CD4-positive, alpha-beta T cell treated with Interleukin-17A for 1 hour (primary cell): ENCODE measurements at regions not wholly inside any gene's neighbourhood (a gene's known extent, or its start where the extent isn't known, plus 50 kb on each side); places are given as distances from the start of the nearest gene placed in this dataset.

Experiments used
- DNase-seq: peaks from one replicate; pipeline ENCODE4 v3.0.0-alpha.2; 2020

- DNase-seq = no peak
These were observed 414.6 kb downstream of the CAAP1 start for GRCh38 chr9:26477963-26478362.

- no peak for DNase-seq
These were observed 421.3 kb downstream of the CAAP1 start for GRCh38 chr9:26471261-26471660.

GRCh38 chr9:26470284-26470683, 422.3 kb downstream of the CAAP1 start:
- no peak for DNase-seq

GRCh38 chr9:26463837-26464236, 428.8 kb downstream of the CAAP1 start:
- no peak for DNase-seq

GRCh38 chr9:26462751-26463150, 429.9 kb downstream of the CAAP1 start:
- DNase-seq = no peak

DNA sequence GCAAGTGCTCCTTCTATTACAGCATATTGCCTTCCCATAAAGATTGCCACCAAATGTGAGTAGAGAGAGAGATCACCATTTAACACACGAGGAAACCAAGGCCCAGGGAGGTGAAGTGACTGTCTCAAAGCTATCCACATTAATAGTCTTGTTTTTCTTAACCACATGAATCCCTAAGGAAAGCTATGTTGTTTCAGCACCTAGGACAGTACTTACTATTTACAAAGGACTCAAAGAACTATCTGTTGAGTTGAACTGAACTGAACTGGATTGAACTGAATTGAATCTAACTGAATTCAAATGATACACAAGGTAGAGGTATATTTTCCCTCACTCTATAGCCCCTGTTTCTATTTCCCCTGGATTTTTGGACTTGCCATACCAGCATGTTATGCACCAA, 430.4 kb downstream of the CAAP1 start:
- DNase-seq = no peak

DNA sequence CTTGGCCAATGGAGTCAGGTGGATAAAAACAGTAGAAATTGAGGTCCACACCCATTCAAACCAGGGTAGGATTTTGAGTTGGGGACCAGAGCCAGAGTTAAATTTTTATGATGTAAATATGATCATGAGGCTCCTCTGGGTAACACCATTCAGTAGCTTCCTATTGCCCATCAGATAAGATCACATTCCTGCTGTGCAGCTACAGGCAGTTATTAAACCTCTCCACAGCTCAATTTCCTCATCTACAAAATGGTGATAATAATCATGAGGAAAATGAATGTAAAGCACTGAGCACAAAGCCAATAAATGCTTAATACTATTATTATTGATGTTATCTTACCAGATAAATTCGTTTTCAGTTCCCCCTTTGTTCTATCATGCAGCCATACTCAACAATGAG, 432.0 kb downstream of the CAAP1 start:
- DNase-seq = no peak

DNA sequence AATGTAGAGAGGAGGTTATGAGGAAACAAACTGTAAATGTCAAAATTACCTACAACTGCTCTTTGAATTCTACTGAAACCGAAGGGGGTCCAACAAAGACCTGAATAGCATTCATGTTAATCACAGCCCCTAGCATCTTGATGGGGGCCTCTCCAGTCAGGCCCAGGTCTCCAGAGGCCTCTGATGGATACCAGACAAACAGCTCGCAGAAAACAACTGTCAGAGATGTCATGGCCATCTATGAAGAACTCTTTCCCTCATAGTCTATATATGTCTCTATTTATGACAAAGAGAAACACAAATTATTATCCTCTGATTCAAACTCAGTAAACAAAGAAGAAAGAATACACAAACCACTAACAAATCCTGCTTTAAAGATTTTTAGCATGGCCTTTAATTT, 432.6 kb downstream of the CAAP1 start:
- DNase-seq = no peak

DNA sequence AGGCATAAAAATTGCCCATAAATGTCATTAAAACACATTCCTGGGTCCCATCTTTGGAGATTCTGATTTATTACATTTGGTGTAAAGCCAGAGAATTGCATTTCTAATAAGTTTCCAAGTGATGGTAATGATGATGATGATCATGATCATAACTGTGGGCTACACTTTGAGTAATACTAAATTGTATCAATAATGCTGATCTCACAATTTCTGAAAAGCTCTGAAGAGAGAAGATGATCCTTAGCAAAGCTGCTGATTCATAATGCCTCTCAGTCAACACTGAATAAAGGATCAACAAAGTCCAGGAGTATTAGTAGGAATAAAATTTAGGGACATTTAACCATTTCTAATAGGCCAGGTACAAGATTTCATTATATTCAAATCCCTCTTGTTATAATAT, 434.5 kb downstream of the CAAP1 start:
- DNase-seq = no peak

DNA sequence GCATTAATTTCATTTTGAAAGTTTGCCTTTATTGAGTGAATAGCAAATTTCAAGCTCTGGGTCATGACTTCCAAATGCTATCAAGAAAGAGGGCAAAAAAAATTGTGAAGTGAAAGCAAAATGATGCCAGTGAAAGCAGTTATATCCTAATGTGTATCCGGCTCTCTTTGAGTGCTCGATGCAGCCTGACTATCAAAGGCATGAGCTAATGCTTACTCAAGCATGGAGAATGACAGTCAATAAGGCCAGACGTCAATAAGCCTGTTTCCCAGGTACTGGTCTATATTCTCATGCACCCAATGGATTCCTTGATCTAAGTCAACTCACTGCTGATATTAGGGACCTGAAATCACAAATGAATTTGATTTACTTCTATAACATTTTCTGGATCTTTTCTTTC, 435.5 kb downstream of the CAAP1 start:
- DNase-seq = no peak

GRCh38 chr9:26439061-26439624, 453.5 kb downstream of the CAAP1 start:
- DNase-seq = no peak

- DNase-seq = no peak
These were observed 455.4 kb downstream of the CAAP1 start for GRCh38 chr9:26437056-26437711.

DNA sequence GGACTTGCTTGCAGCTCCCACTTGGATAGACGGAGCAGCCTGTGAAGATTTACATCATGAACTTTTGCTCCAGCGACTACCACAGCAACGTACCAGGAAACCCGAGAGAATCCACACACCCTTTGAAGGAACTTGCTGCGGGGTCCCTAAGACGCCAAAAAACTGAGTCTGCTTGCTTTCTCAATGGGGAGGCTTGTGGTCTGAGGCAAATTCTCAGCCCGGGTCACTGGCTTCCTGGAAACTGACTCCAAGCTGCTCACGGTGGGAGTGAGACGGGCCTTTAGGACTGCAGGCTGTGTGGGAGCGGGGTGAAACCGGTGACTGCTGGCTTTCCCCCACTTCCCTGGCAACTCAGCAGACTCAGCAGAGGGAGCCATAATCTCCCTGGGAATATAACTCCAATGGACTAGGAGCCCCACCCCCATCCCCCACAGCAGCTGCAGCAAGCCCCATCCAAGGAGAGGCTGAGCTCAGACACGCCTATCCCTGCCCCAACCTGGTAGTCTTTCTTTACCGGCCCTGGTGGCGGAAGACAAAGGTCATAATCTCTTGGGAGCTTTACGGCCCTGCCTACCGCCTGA, 466.0 kb downstream of the CAAP1 start:
- no peak for DNase-seq

DNA sequence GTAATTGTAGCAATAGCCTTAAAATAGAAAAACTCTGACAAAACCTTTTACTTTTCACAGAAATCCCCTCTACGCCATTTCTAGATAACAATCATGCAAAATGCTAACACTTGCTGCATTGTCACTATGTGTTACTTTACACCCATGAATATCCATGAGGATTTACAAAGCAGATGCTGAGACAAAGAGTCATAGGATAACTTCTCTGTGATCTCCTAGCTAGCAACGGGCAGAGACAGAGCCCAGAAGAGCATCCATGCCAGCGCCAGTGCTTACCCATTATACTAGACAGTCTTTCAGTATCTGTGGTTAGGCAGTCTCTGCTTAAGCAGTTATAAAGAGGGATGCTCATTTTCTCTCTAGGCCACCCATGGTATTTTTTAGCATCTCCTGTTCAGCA, 474.1 kb downstream of the CAAP1 start:
- DNase-seq = no peak

DNA sequence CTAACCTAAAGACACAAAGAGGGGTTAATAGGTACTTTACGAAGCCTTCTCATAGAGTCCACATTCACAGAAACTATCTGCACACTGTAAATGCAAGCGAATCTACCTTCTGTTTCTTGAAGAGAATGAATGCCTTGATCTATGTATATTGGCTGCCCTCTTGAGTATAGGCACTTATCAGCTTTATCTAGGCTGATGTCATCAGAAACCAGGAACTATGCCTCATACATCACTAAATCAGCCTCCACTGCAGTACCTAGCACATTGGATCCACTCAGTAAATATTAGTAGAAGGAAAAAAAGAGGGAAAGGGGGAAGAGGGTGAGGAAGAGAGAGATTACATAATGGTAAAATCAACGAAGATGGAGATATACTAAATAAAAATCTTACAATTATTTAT, 477.1 kb downstream of the CAAP1 start:
- DNase-seq = no peak

- DNase-seq = no peak
These were observed 479.0 kb downstream of the CAAP1 start for GRCh38 chr9:26413611-26414010.

GRCh38 chr9:26412446-26412845, 480.2 kb downstream of the CAAP1 start:
- no peak for DNase-seq

- DNase-seq = no peak
These were observed 485.9 kb downstream of the CAAP1 start for GRCh38 chr9:26406676-26407075.

GRCh38 chr9:26399556-26399955, 493.0 kb downstream of the CAAP1 start:
- DNase-seq = no peak

- no peak for DNase-seq
These were observed 498.6 kb downstream of the CAAP1 start for GRCh38 chr9:26394025-26394424.

DNA sequence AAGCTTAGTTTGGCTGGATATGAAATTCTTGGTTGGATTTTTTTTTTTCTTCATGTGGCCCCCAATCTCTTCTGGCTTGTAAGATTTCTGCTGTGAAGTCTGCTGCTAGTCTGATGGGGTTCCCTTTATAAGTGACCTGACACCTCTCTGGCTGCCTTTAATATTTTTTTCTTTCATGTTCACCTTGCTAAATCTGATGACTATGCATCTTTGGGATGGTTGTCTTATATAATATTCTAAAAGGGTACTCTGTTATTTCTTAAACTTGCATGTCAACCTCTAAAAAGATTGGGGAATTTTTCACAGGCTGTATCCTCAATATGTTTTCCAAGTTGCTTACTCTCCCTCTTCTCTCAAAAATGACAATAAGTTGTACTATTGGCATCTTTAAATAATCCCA, 500.0 kb downstream of the CAAP1 start:
- no peak for DNase-seq

GRCh38 chr9:26391036-26391435, 501.6 kb downstream of the CAAP1 start:
- no peak for DNase-seq

- DNase-seq = no peak
These were observed 517.2 kb downstream of the CAAP1 start for GRCh38 chr9:26375448-26375847.

- no peak for DNase-seq
These were observed 519.0 kb downstream of the CAAP1 start for GRCh38 chr9:26373616-26374015.

GRCh38 chr9:26371236-26371635, 521.4 kb downstream of the CAAP1 start:
- DNase-seq = no peak
